IMR-90 (cell line): ENCODE measurements at regions not wholly inside any gene's neighbourhood (a gene's known extent, or its start where the extent isn't known, plus 50 kb on each side); places are given as distances from the start of the nearest gene placed in this dataset.

ENCODE experiments used
- ATAC-seq: fragments of 200-7000 bp; cut with Tn5 transposase; 2 replicates; pipeline ENCODE4 v1.9.1; 2020; ENCODE audit warnings: low read depth, mild to moderate bottlenecking, moderate library complexity
- BruUV-seq: library from RNA; stranded (reverse); fragments of 400-500 nt; replicated peaks from 2 replicates; lab custom pipeline; 2021; lab: Mats Ljungman, UMichigan
- CTCF ChIA-PET: fragments of 300-600 bp; formaldehyde crosslinking; extraction: SDS; loops from one replicate; lab custom pipeline; 2021; ENCODE audit warnings: antibody characterized with exemption; lab: Yijun Ruan, JAX
- POLR2A ChIA-PET: fragments of 300-600 bp; sonication (Branson Sonifier 250); formaldehyde crosslinking; loops from one replicate; lab custom pipeline; 2022; ENCODE audit warnings: antibody characterized with exemption; ENCODE audit not compliant: unreplicated experiment; lab: Charles Lee
- DNase-seq: peaks from one replicate; pipeline ENCODE4 v3.0.0; 2013
- H2AFZ ChIP-seq: replicated peaks from 2 replicates; pipeline ENCODE3; 2013; ENCODE audit warnings: low read length, mild to moderate bottlenecking; ENCODE audit not compliant: poor library complexity
- H2AK5ac ChIP-seq: 2 replicates; pipeline ENCODE4 v1.6.1; 2013; ENCODE audit warnings: low read depth, low read length, inconsistent platforms
- H2AK9ac ChIP-seq: replicated peaks from 2 replicates; pipeline ENCODE3; 2013; ENCODE audit warnings: mild to moderate bottlenecking, low read depth, low read length, moderate library complexity; ENCODE audit not compliant: poor library complexity
- H2BK120ac ChIP-seq: 2 replicates; pipeline ENCODE4 v1.6.1; 2013; ENCODE audit warnings: low read depth, low read length, inconsistent platforms
- H2BK15ac ChIP-seq: 3 replicates; pipeline ENCODE4 v1.6.1; 2013; ENCODE audit warnings: low read depth, low read length, inconsistent platforms
- H2BK20ac ChIP-seq: 2 replicates; pipeline ENCODE4 v1.6.1; 2013; ENCODE audit warnings: low read depth, mild to moderate bottlenecking, inconsistent platforms, low read length, moderate library complexity
- H2BK5ac ChIP-seq: 2 replicates; pipeline ENCODE4 v1.6.1; 2013; ENCODE audit warnings: mild to moderate bottlenecking, low read depth, low read length, inconsistent platforms; ENCODE audit not compliant: poor library complexity, severe bottlenecking
- H3K14ac ChIP-seq: replicated peaks from 2 replicates; pipeline ENCODE4 v1.6.1; 2013; ENCODE audit warnings: low read depth, low read length, inconsistent platforms
- H3K18ac ChIP-seq: 2 replicates; pipeline ENCODE4 v1.6.1; 2013; ENCODE audit warnings: low read depth, low read length, control low read depth
- H3K23ac ChIP-seq: 2 replicates; pipeline ENCODE4 v1.6.1; 2013; ENCODE audit warnings: low read depth, low read length, inconsistent platforms
- H3K27ac ChIP-seq: 2 replicates; pipeline ENCODE4 v1.5.1; 2013; ENCODE audit warnings: mild to moderate bottlenecking, control low read depth, low read length; ENCODE audit not compliant: insufficient read depth
- H3K27me3 ChIP-seq: 2 replicates; pipeline ENCODE4 v1.6.1; 2013; ENCODE audit warnings: low read length; ENCODE audit not compliant: control insufficient read depth, insufficient read depth
- H3K36me3 ChIP-seq: 2 replicates; pipeline ENCODE4 v1.6.1; 2013; ENCODE audit warnings: low read length, mixed read lengths; ENCODE audit not compliant: control insufficient read depth, insufficient read depth
- H3K4ac ChIP-seq: 2 replicates; pipeline ENCODE4 v1.6.1; 2013; ENCODE audit warnings: low read depth, low read length, inconsistent platforms
- H3K4me1 ChIP-seq: 2 replicates; pipeline ENCODE4 v1.6.1; 2013; ENCODE audit warnings: low read length, mixed read lengths; ENCODE audit not compliant: control insufficient read depth, insufficient read depth
- H3K4me2 ChIP-seq: 2 replicates; pipeline ENCODE4 v1.6.1; 2013; ENCODE audit warnings: low read depth, mild to moderate bottlenecking, control low read depth, low read length, moderate library complexity
- H3K4me3 ChIP-seq: 2 replicates; pipeline ENCODE4 v1.5.1; 2013; ENCODE audit warnings: low read depth, mild to moderate bottlenecking, control low read depth, low read length, moderate library complexity; ENCODE audit not compliant: insufficient read depth
- H3K56ac ChIP-seq: 2 replicates; pipeline ENCODE4 v1.6.1; 2013; ENCODE audit warnings: low read length, inconsistent platforms; ENCODE audit not compliant: insufficient read depth; ENCODE audit errors: extremely low read depth
- H3K79me1 ChIP-seq, 2 experiments: 2 replicates each; pipeline ENCODE4 v1.6.1; 2013; ENCODE audit warnings: low read length in 2 of 2, inconsistent platforms in 1 of 2, low read depth in 1 of 2
- H3K9ac ChIP-seq: 2 replicates; pipeline ENCODE4 v1.6.1; 2013; ENCODE audit warnings: low read depth, low read length, control low read depth
- H3K9me1 ChIP-seq: 2 replicates; pipeline ENCODE4 v1.6.1; 2013; ENCODE audit warnings: low read length, inconsistent platforms; ENCODE audit not compliant: insufficient read depth
- H3K9me3 ChIP-seq: 2 replicates; pipeline ENCODE4 v1.6.1; 2013; ENCODE audit warnings: low read length; ENCODE audit not compliant: control insufficient read depth, insufficient read depth
- H4K20me1 ChIP-seq: 2 replicates; pipeline ENCODE4 v1.6.1; 2013; ENCODE audit warnings: low read length, inconsistent platforms; ENCODE audit not compliant: insufficient read depth
- H4K5ac ChIP-seq: 2 replicates; pipeline ENCODE4 v1.6.1; 2013; ENCODE audit warnings: mild to moderate bottlenecking, low read depth, low read length, control low read depth
- H4K8ac ChIP-seq, 2 experiments: 2 replicates each; pipeline ENCODE4 v1.6.1; 2013; ENCODE audit warnings: low read depth in 2 of 2, low read length in 2 of 2, control low read depth in 1 of 2, inconsistent platforms in 1 of 2
- H4K91ac ChIP-seq: 2 replicates; pipeline ENCODE4 v1.6.1; 2013; ENCODE audit warnings: low read depth, low read length, inconsistent platforms; ENCODE audit not compliant: insufficient read depth
- BHLHE40 ChIP-seq: fragments of 150-350 bp; IDR thresholded peaks from 2 replicates; pipeline ENCODE4 v1.6.1; 2016; ENCODE audit warnings: mild to moderate bottlenecking, low read depth, low read length
- CEBPB ChIP-seq: IDR thresholded peaks from 2 replicates; pipeline ENCODE4 v1.6.1; 2012; ENCODE audit warnings: low read depth, low read length, improper control_type of control experiment
- CHD1 ChIP-seq: IDR thresholded peaks from 2 replicates; pipeline ENCODE4 v1.6.1; 2012; ENCODE audit warnings: low read depth, low read length, improper control_type of control experiment
- MAFK ChIP-seq: IDR thresholded peaks from 2 replicates; pipeline ENCODE4 v1.6.1; 2012; ENCODE audit warnings: low read depth, low read length, improper control_type of control experiment
- MAZ ChIP-seq: IDR thresholded peaks from 2 replicates; pipeline ENCODE4 v1.6.1; 2012; ENCODE audit warnings: low read depth, mild to moderate bottlenecking, low read length, improper control_type of control experiment, moderate library complexity, borderline replicate concordance
- MXI1 ChIP-seq: IDR thresholded peaks from 2 replicates; pipeline ENCODE4 v1.6.1; 2012; ENCODE audit warnings: low read depth, mild to moderate bottlenecking, low read length, moderate library complexity, borderline replicate concordance
- NFE2L2 ChIP-seq: fragments of 150-350 bp; IDR thresholded peaks from 2 replicates; pipeline ENCODE4 v1.6.1; 2016; ENCODE audit warnings: low read depth, mild to moderate bottlenecking, low read length
- POLR2A ChIP-seq: IDR thresholded peaks from 2 replicates; pipeline ENCODE4 v1.6.1; 2012; ENCODE audit warnings: mild to moderate bottlenecking, low read depth, low read length
- RAD21 ChIP-seq: IDR thresholded peaks from 2 replicates; pipeline ENCODE4 v1.6.1; 2012; ENCODE audit warnings: low read length, improper control_type of control experiment
- RCOR1 ChIP-seq: IDR thresholded peaks from 2 replicates; pipeline ENCODE4 v1.6.1; 2012; ENCODE audit warnings: mild to moderate bottlenecking, low read length, improper control_type of control experiment; ENCODE audit not compliant: insufficient replicate concordance
- RFX5 ChIP-seq: IDR thresholded peaks from 2 replicates; pipeline ENCODE4 v1.8.0; 2012; ENCODE audit warnings: low read depth, mild to moderate bottlenecking, low read length, moderate library complexity
- SMC3 ChIP-seq: fragments of 150-350 bp; IDR thresholded peaks from 2 replicates; pipeline ENCODE4 v1.6.1; 2016; ENCODE audit warnings: low read depth, mild to moderate bottlenecking, antibody characterized with exemption, low read length, moderate library complexity
- WGBS, 2 experiments: methylation state at CpG; one replicate each; pipeline versions ENCODE4 v1.1.5 to v1.1.7; 2013; ENCODE audit warnings: missing lambda C conversion rate in 2 of 2; ENCODE audit not compliant: insufficient read length in 1 of 2; ENCODE audit errors: extremely low coverage in 2 of 2; 5-methylcytosine and 5-hydroxymethylcytosine counted together
- dilution Hi-C: fragments of 300-500 bp; cut with HindIII; formaldehyde crosslinking; loops from one replicate; pipeline ENCODE4 v1.14.3; 2018; ENCODE audit warnings: low sequenced_read_pairs; ENCODE audit not compliant: unreplicated experiment
- in situ Hi-C: fragments of 300-500 bp; cut with MboI; formaldehyde crosslinking; loops from 3 replicates; pipeline ENCODE4 v1.14.3; 2019; ENCODE audit warnings: low sequenced_read_pairs, inconsistent platforms, mixed read lengths
- intact Hi-C: fragments of 100-400 bp; cut with micrococcal nuclease; formaldehyde crosslinking; loops from 2 replicates; pipeline ENCODE4 v1.10.0; 2022
- TF ChIP-seq, protein P1 (sequence below): fragments of 150-350 bp; IDR thresholded peaks from 2 replicates; pipeline ENCODE4 v1.6.1; 2016; ENCODE audit warnings: low read depth, mild to moderate bottlenecking, low read length, moderate library complexity, borderline replicate concordance
- TF ChIP-seq, protein P2 (sequence below): conservative IDR thresholded peaks from 2 replicates; pipeline ENCODE4 v1.5.1; 2012; ENCODE audit warnings: mild to moderate bottlenecking, low read depth, low read length, improper control_type of control experiment
- TF ChIP-seq, protein P3 (sequence below): fragments of 150-350 bp; IDR thresholded peaks from 2 replicates; pipeline ENCODE4 v1.6.1; 2017; ENCODE audit warnings: mild to moderate bottlenecking, antibody characterized with exemption, low read length, low read depth

DNA sequence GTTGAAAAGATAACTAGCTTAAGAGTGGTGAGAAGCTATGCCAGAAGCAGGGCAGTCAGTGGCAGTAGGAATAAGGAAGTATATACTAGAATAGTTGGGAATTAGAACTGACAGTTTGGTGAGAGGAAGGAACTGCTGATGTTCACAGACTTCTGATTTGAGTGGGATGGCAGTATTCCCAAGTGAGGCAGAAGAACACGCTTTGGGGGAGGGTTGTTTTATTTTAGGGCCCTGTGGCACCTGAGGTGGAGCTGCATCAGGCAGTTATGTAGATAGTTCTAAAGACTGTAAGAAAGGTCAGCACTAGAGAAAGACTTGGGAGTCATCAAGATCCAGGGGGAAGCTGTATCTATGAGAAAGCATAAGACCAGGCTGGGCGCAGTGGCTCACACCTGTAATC, 66.3 kb upstream of the TNRC6B start:
- in situ Hi-C loops, result no loop called here
- no peak for ATAC-seq
- BruUV-seq, result no TSS peak

More for the DNA sequence above, 66.3 kb upstream of the TNRC6B start:
- Histone ChIP-seq H4K5ac (no peak overlapping the region), H3K27me3 (no peaks in the 10 kb centered on the region; the same call in 1 of the 2 replicates), H3K14ac (no peak overlapping the region), H3K4ac (no peak overlapping the region), H3K9me3 (no peaks in the 10 kb centered on the region), H3K23ac (no peak overlapping the region), H2BK5ac (no peak overlapping the region), H2BK20ac (no peak overlapping the region), H3K36me3 (no peaks in the 10 kb centered on the region), H3K79me1 (peaks cover 3 to 8% of the 10 kb centered on the region in 2 experiments; a peak in 2 of 4 replicates), H3K9ac (no peak overlapping the region), H2AFZ (no peak overlapping the region), H2BK120ac (no peak overlapping the region), H3K9me1 (peaks cover 3% of the 10 kb centered on the region; the same call in 1 of the 2 replicates), H3K56ac (no peak overlapping the region), H2BK15ac (no peak overlapping the region), H2AK9ac (no peak overlapping the region), H3K27ac (no peak overlapping the region), H4K20me1 (peaks cover 2% of the 10 kb centered on the region), H3K4me1 (peaks cover 8% of the 10 kb centered on the region), H3K4me3 (no peak overlapping the region), H2AK5ac (no peak overlapping the region), H3K4me2 (no peak overlapping the region), H4K8ac (no peak overlapping the region), H4K91ac (no peak overlapping the region), H3K18ac (no peak overlapping the region)
- WGBS, 2 experiments, result 100% methylated on average over 1 of the region's 2 CpGs; no CpG with 5 or more reads in 1 of the 2 experiments
- TF ChIP-seq, protein P1, sequence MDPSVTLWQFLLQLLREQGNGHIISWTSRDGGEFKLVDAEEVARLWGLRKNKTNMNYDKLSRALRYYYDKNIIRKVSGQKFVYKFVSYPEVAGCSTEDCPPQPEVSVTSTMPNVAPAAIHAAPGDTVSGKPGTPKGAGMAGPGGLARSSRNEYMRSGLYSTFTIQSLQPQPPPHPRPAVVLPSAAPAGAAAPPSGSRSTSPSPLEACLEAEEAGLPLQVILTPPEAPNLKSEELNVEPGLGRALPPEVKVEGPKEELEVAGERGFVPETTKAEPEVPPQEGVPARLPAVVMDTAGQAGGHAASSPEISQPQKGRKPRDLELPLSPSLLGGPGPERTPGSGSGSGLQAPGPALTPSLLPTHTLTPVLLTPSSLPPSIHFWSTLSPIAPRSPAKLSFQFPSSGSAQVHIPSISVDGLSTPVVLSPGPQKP, result no peak
- TF ChIP-seq RFX5 (no peak), MAFK (no peak), CEBPB (no peak), MAZ (no peak), RCOR1 (no peak), BHLHE40 (no peak), POLR2A (no peak), MXI1 (no peak), NFE2L2 (no peak), SMC3 (no peak), RAD21 (no peak), CHD1 (no peak)
- TF ChIP-seq, protein P2, sequence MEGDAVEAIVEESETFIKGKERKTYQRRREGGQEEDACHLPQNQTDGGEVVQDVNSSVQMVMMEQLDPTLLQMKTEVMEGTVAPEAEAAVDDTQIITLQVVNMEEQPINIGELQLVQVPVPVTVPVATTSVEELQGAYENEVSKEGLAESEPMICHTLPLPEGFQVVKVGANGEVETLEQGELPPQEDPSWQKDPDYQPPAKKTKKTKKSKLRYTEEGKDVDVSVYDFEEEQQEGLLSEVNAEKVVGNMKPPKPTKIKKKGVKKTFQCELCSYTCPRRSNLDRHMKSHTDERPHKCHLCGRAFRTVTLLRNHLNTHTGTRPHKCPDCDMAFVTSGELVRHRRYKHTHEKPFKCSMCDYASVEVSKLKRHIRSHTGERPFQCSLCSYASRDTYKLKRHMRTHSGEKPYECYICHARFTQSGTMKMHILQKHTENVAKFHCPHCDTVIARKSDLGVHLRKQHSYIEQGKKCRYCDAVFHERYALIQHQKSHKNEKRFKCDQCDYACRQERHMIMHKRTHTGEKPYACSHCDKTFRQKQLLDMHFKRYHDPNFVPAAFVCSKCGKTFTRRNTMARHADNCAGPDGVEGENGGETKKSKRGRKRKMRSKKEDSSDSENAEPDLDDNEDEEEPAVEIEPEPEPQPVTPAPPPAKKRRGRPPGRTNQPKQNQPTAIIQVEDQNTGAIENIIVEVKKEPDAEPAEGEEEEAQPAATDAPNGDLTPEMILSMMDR, result no peak
- TF ChIP-seq, protein P3, sequence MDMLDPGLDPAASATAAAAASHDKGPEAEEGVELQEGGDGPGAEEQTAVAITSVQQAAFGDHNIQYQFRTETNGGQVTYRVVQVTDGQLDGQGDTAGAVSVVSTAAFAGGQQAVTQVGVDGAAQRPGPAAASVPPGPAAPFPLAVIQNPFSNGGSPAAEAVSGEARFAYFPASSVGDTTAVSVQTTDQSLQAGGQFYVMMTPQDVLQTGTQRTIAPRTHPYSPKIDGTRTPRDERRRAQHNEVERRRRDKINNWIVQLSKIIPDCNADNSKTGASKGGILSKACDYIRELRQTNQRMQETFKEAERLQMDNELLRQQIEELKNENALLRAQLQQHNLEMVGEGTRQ, result no peak
- POLR2A ChIA-PET, result no interaction called here
- CTCF ChIA-PET, result no interaction called here
- DNase-seq, result no peak
- dilution Hi-C loops, result no loop called here
- intact Hi-C loops, result no loop called here
